Renal cortical epithelial cell (primary cell): ENCODE measurements at regions not wholly inside any gene's neighbourhood (a gene's known extent, or its start where the extent isn't known, plus 50 kb on each side); places are given as distances from the start of the nearest gene placed in this dataset.
A peak's percentile ranks its signal among the peaks of the same experiment; 100 is the strongest.
"Not testable (repeated sequence)": the region's sequence is repeated elsewhere in the genome, so short reads cannot be mapped to it uniquely, and the experiment has no call there.

Experiments used
- DNase-seq: peaks from one replicate; pipeline ENCODE4 v3.0.0-alpha.2; 2011; ENCODE audit warnings: low read depth

- DNase-seq = no peak
Measured at GRCh38 chr6:119728220-119728750, 378.7 kb upstream of the MAN1A1 start.

- peak; percentile 66 for DNase-seq
Measured at GRCh38 chr6:119727504-119728219, 378.1 kb upstream of the MAN1A1 start.

- DNase-seq = not testable (repeated sequence)
Measured at GRCh38 chr6:119726912-119727311, 377.4 kb upstream of the MAN1A1 start.

- DNase-seq = no peak
Measured at GRCh38 chr6:119726086-119726485, 376.5 kb upstream of the MAN1A1 start.

GRCh38 chr6:119720160-119720559, 370.6 kb upstream of the MAN1A1 start:
- no peak for DNase-seq

GRCh38 chr6:119717942-119718341, 368.4 kb upstream of the MAN1A1 start:
- DNase-seq = peak; percentile 40

GRCh38 chr6:119716668-119717270, 367.2 kb upstream of the MAN1A1 start:
- no peak for DNase-seq

GRCh38 chr6:119713903-119714302, 364.3 kb upstream of the MAN1A1 start:
- DNase-seq = peak; percentile 11

- no peak for DNase-seq
Measured at GRCh38 chr6:119686644-119687043, 337.1 kb upstream of the MAN1A1 start.

GRCh38 chr6:119686240-119686639, 336.7 kb upstream of the MAN1A1 start:
- no peak for DNase-seq

GRCh38 chr6:119683671-119684070, 334.1 kb upstream of the MAN1A1 start:
- DNase-seq = no peak

- DNase-seq = no peak
Measured at GRCh38 chr6:119683031-119683430, 333.5 kb upstream of the MAN1A1 start.

GRCh38 chr6:119678961-119679360, 329.4 kb upstream of the MAN1A1 start:
- DNase-seq = no peak

GRCh38 chr6:119677384-119677783, 327.8 kb upstream of the MAN1A1 start:
- DNase-seq = no peak

GRCh38 chr6:119676961-119677360, 327.4 kb upstream of the MAN1A1 start:
- peak; percentile 21 for DNase-seq

GRCh38 chr6:119676230-119676629, 326.7 kb upstream of the MAN1A1 start:
- DNase-seq = no peak

- DNase-seq = no peak
Measured at GRCh38 chr6:119673741-119674140, 324.2 kb upstream of the MAN1A1 start.

- DNase-seq = no peak
Measured at GRCh38 chr6:119672725-119673124, 323.2 kb upstream of the MAN1A1 start.

- DNase-seq = no peak
Measured at GRCh38 chr6:119671105-119671504, 321.5 kb upstream of the MAN1A1 start.

- DNase-seq = no peak
Measured at GRCh38 chr6:119669221-119669620, 319.7 kb upstream of the MAN1A1 start.

GRCh38 chr6:119665432-119665831, 315.9 kb upstream of the MAN1A1 start:
- DNase-seq = not testable (repeated sequence)

GRCh38 chr6:119661628-119662027, 312.1 kb upstream of the MAN1A1 start:
- peak; percentile 63 for DNase-seq

- no peak for DNase-seq
Measured at GRCh38 chr6:119661078-119661477, 311.5 kb upstream of the MAN1A1 start.
